GM12873 (cell line): ENCODE measurements at regions not wholly inside any gene's neighbourhood (a gene's known extent, or its start where the extent isn't known, plus 50 kb on each side); places are given as distances from the start of the nearest gene placed in this dataset.

Experiments used
- TF ChIP-seq, protein P1 (sequence below): IDR thresholded peaks from 2 replicates; pipeline ENCODE4 v1.5.1; 2012; ENCODE audit warnings: low read depth, mild to moderate bottlenecking, moderate library complexity, low read length, control low read depth; ENCODE audit not compliant: insufficient read depth; ENCODE audit errors: missing control alignments

DNA sequence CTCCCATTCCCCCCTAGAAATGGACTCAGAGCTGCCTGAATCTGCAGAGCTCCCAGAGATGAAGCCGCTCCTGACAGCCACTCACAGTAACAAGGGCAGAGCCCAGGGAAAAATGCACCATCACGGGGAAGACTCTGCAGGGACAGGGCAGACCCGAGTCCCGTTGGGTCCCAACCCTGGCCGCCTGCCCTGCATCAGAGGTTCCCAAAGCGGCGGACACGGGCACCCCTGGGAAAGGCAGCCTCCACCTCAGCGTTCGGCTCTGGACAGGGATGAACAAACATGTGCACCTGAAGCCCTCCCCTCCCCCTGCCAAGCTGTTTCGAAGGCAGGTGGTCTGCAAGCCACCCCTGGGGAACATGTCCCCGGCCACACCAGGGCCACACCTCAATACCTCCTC is 320.4 kb downstream of the ADGRD1 start:
- TF ChIP-seq, protein P1, sequence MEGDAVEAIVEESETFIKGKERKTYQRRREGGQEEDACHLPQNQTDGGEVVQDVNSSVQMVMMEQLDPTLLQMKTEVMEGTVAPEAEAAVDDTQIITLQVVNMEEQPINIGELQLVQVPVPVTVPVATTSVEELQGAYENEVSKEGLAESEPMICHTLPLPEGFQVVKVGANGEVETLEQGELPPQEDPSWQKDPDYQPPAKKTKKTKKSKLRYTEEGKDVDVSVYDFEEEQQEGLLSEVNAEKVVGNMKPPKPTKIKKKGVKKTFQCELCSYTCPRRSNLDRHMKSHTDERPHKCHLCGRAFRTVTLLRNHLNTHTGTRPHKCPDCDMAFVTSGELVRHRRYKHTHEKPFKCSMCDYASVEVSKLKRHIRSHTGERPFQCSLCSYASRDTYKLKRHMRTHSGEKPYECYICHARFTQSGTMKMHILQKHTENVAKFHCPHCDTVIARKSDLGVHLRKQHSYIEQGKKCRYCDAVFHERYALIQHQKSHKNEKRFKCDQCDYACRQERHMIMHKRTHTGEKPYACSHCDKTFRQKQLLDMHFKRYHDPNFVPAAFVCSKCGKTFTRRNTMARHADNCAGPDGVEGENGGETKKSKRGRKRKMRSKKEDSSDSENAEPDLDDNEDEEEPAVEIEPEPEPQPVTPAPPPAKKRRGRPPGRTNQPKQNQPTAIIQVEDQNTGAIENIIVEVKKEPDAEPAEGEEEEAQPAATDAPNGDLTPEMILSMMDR: no peak

DNA sequence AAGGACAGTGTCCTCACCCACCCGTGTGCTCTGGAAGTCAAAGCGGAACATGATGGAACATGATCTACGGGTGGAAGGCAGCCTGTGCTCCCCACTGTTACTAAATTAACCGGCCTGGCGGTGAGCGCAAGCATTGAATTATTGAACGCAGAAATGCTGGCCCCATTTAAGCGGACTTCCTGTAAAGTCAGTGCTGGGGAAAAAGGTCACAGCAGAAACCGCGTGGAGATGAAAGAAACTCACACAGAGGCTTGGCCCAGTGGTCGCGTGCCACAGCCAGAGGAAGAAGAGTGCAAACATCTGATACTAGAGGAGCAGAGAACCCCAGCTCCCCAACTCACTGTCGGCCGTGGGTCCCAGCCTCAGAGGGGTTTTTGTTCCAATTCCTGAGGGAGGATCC is 321.2 kb downstream of the ADGRD1 start:
- TF ChIP-seq, protein P1: no peak

DNA sequence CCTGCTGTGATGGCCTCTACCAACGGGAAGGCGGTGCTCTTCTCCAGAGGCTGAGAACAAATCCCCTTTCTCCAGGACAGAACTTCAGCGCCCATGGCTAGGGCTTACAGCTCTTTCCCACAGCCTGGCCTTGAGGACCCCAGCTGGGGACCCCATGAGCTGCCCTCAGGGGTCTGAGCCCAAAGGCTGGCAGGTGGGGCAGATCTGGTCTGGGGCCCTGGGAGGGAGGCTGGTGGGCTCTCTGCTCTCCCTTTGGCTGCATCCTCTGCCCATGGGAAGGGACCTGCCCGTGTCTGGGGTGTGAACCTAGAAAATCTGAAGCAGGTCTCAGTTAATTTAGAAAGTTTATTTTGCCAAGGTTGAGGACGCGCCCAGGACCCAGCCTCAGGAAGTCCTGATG is 322.1 kb downstream of the ADGRD1 start:
- TF ChIP-seq, protein P1: no peak

DNA sequence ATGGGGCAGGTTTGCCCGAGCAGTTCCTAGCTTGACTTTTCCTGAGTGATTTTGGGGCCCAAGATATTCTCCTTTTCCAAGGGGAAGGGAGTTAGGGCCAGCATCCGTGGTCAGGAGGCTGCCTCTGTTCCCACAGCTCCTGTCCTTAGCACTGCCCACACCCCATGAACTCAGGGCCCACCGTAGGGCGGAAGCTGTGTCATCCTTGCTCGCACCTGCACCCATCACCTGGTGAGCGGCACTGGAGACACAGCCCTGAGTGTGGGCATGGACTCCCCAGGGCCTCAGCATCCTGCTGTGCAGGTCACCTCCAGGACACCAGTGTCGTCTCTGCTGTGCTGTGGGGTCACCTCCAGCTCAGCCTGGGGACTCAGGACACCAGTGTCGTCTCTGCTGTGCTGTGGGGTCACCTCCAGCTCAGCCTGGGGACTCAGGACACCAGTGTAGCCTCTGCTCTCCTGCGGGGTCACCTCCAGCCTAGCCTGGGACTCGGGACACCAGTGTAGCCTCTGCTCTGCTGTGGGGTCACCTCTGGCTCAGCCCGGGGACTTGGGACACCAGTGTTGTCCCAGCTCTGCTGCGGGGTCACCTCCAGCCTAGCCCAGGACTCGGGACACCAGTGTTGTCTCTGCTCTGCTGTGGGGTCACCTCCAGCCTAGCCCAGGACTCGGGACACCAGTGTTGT is 322.9 kb downstream of the ADGRD1 start:
- TF ChIP-seq, protein P1: no peak

DNA sequence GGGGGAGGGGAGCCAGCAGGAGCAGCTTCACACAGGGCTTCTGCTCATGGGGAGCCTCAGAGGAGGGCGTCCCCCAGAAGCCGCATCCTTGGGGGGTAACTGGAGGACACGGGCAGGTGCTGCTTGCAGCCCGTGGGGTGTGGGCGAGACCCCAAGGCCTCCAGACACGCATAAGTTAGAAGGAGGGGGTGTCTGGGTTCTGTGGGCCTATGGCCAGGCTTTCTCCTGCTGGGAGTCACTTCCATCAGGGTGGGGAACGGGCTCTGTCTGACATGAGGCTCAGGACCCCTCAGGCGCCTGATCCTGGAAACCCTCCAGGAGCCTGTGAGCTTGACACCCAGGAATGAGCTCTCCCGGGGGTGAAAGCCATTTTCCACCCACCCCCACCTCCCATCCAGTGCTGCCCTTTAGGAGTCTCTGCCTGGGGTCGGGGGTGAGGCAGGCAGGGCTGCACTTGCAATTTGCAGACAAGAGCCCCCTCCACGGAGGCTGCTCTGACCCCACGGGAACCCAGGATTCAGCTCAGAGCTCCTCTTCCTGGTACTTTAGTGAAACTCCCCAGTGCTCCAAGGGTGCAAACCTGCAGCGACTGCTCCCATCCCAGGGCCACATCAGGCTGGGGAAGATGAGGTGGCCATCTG is 325.7 kb downstream of the ADGRD1 start:
- TF ChIP-seq, protein P1: no peak

DNA sequence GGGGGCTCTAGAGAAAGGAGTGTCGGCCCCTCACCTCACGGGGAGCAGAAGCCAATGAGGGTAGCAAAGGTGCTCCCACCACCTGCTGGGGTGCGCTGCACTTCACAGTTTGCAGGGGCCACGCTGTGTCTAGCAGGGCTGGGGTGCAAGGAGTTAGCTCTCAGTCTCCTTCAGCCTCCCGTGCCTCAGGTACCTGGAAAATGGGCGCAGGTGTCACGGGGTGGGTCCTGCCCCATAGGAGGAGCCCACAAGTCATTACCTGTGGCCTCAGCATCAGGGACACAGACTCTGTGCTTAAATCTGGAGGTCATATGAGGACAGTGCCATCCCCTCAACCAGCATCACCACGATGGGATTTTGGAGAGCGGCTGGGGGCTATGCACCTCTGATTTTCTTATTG is 326.7 kb downstream of the ADGRD1 start:
- TF ChIP-seq, protein P1: no peak

DNA sequence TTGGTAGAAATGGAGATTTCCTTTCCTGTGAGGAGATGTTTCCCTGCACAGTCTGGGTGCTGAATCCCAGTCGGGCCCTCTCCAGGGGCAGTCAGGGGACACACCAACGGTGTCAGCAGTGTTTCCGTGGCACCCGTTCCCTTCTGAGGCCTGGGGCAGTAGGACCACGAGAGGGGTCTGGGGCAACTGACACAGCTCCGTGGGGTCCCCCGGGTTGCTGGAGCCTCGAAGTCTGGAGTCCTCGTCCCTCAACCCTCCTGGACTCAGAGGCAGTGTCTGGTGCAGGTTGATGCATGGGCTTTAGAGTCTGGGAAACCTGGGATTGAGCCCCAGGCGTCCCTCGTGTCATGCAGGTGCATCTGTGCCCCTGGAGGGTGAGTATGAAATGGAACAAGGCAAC is 327.3 kb downstream of the ADGRD1 start:
- TF ChIP-seq, protein P1: no peak
